ENCODE measurements at regions not wholly inside any gene's neighbourhood (a gene's known extent, or its start where the extent isn't known, plus 50 kb on each side); places are given as distances from the start of the nearest gene placed in this dataset.

- DNase-seq (ENCODE audit: low read depth in 2 of 3, low spot score in 2 of 3) = no peak
Observed at GRCh38 chr5:135140446-135141204, 106.6 kb upstream of the PITX1 start.

- DNase-seq (ENCODE audit: low read depth in 2 of 3, low spot score in 2 of 3) = no peak
Observed at GRCh38 chr5:135139381-135140134, 105.5 kb upstream of the PITX1 start.

GRCh38 chr5:135138116-135138850, 104.3 kb upstream of the PITX1 start:
- DNase-seq (ENCODE audit: low read depth in 2 of 3, low spot score in 2 of 3) = no peak

GRCh38 chr5:135137146-135137915, 103.3 kb upstream of the PITX1 start:
- DNase-seq (ENCODE audit: low read depth in 2 of 3, low spot score in 2 of 3) = no peak

- no peak for DNase-seq (ENCODE audit: low read depth in 2 of 3, low spot score in 2 of 3)
Observed at GRCh38 chr5:135136546-135136945, 102.5 kb upstream of the PITX1 start.

GRCh38 chr5:135135530-135136226, 101.7 kb upstream of the PITX1 start:
- no peak for DNase-seq (ENCODE audit: low read depth in 2 of 3, low spot score in 2 of 3)

GRCh38 chr5:135134691-135135381, 100.8 kb upstream of the PITX1 start:
- no peak for DNase-seq (ENCODE audit: low read depth in 2 of 3, low spot score in 2 of 3)

- no peak for DNase-seq (ENCODE audit: low read depth in 2 of 3, low spot score in 2 of 3)
Observed at GRCh38 chr5:135133698-135134515, 99.9 kb upstream of the PITX1 start.

GRCh38 chr5:135133181-135133580, 99.2 kb upstream of the PITX1 start:
- DNase-seq (ENCODE audit: low read depth in 2 of 3, low spot score in 2 of 3) = no peak

GRCh38 chr5:135131801-135132680, 98.0 kb upstream of the PITX1 start:
- no peak for DNase-seq (ENCODE audit: low read depth in 2 of 3, low spot score in 2 of 3)

- no peak for DNase-seq (ENCODE audit: low read depth in 2 of 3, low spot score in 2 of 3)
Observed at GRCh38 chr5:135130261-135131215, 96.5 kb upstream of the PITX1 start.

- DNase-seq (ENCODE audit: low read depth in 2 of 3, low spot score in 2 of 3) = no peak
Observed at GRCh38 chr5:135129307-135129706, 95.3 kb upstream of the PITX1 start.

GRCh38 chr5:135128361-135128760, 94.3 kb upstream of the PITX1 start:
- DNase-seq (ENCODE audit: low read depth in 2 of 3, low spot score in 2 of 3) = no peak

GRCh38 chr5:135127439-135128240, 93.6 kb upstream of the PITX1 start:
- no peak for DNase-seq (ENCODE audit: low read depth in 2 of 3, low spot score in 2 of 3)

GRCh38 chr5:135126688-135127438, 92.8 kb upstream of the PITX1 start:
- DNase-seq (ENCODE audit: low read depth in 2 of 3, low spot score in 2 of 3) = no peak
